ENCODE measurements at regions not wholly inside any gene's neighbourhood (a gene's known extent, or its start where the extent isn't known, plus 50 kb on each side); places are given as distances from the start of the nearest gene placed in this dataset.

- Histone ChIP-seq H2BK20ac (ENCODE audit: low read length) (no peak overlapping the region), H3K14ac (ENCODE audit: insufficient read length) (no peak overlapping the region), H3K9ac (replicated peaks in 1 of 4; ENCODE audit: extremely low read depth in 1 of 4, low read depth in 3 of 4, low read length in 3 of 4) (no peak overlapping the region), H2AK5ac (ENCODE audit: low read depth, low read length) (no peak overlapping the region), H3K18ac (ENCODE audit: extremely low read depth, low read length) (no peak overlapping the region), H3K23me2 (ENCODE audit: low read depth, low read length) (no peaks in the 10 kb centered on the region), H3K4me1 (replicated peaks in 1 of 4; ENCODE audit: control insufficient read depth in 3 of 4, insufficient read depth in 4 of 4, low read length in 3 of 4) (peaks cover 0 to 5% (median 2%) of the 10 kb centered on the region in 4 experiments; a peak in 2 of 7 replicates), H3K27ac (ENCODE audit: low read depth, low read length) (no peak overlapping the region), H3K4me3 (ENCODE audit: extremely low read depth in 1 of 4, insufficient read depth in 2 of 4, low read depth in 3 of 4, low read length in 4 of 4) (no peak overlapping the region), H4K5ac (ENCODE audit: insufficient read length, low read depth, low read length) (no peak overlapping the region), H4K20me1 (replicated peaks in 1 of 2; ENCODE audit: control insufficient read depth in 1 of 2, insufficient read depth in 2 of 2, low read length in 2 of 2) (no peaks in the 10 kb centered on the region), H3K9me3 (ENCODE audit: insufficient read depth in 2 of 2, low read depth in 1 of 2, low read length in 1 of 2) (no peaks in the 10 kb centered on the region), H3K36me3 (ENCODE audit: control insufficient read depth in 2 of 4, insufficient read depth in 4 of 4, low read length in 3 of 4) (no peaks in the 10 kb centered on the region), H2BK120ac (replicated peaks; ENCODE audit: low read depth, low read length) (no peak overlapping the region), H3K27me3 (replicated peaks in 1 of 4; ENCODE audit: control insufficient read depth in 3 of 4, extremely low read depth in 1 of 4, insufficient read depth in 3 of 4, low read length in 3 of 4) (peaks cover 0 to 7% (median 4%) of the 10 kb centered on the region in 4 experiments; a peak in 5 of 7 replicates), H3K79me1 (ENCODE audit: low read depth, low read length) (no peaks in the 10 kb centered on the region), H3K4me2 (ENCODE audit: insufficient read depth in 1 of 2, low read depth in 2 of 2, low read length in 2 of 2) (no peak overlapping the region), H3K79me2 (ENCODE audit: control insufficient read depth in 1 of 2, insufficient read depth in 2 of 2, low read length in 2 of 2) (no peaks in the 10 kb centered on the region), H3K4ac (replicated peaks; ENCODE audit: insufficient read length, low read depth, low read length) (no peak overlapping the region), H2BK12ac (ENCODE audit: low read depth, low read length) (no peak overlapping the region), H3K23ac (ENCODE audit: insufficient read length) (no peak overlapping the region), H2BK15ac (ENCODE audit: low read length) (no peak overlapping the region), H4K8ac (ENCODE audit: extremely low read depth, insufficient read depth, low read length) (no peak overlapping the region), H4K91ac (replicated peaks; ENCODE audit: insufficient read length, low read length) (no peak overlapping the region), H2BK5ac (ENCODE audit: low read depth, low read length) (no peak overlapping the region), H3K56ac (replicated peaks; ENCODE audit: insufficient read length, low read depth, low read length) (no peak overlapping the region), H2AFZ (ENCODE audit: low read length) (no peak overlapping the region)
- FAIRE-seq: no peak
- WGBS, 2 experiments (ENCODE audit: extremely low coverage in 1 of 2, insufficient coverage in 1 of 2, insufficient read length in 1 of 2, insufficient replicate concordance in 2 of 2, low coverage in 1 of 2, low lambda C conversion rate in 2 of 2, missing lambda C conversion rate in 1 of 2): 95% methylated on average over 2 of the region's 2 CpGs; no CpG with 5 or more reads in 1 of the 2 experiments
- POLR2A ChIA-PET (ENCODE audit: partially characterized antibody): no interaction called here
- CTCF ChIA-PET (ENCODE audit: partially characterized antibody): interaction anchor here (1.5 kb wide), 1 partner anchor 57 kb away, joined by 4 read pairs; no protein-coding TSS in a partner anchor
- TF ChIP-seq POU5F1 (IDR thresholded peaks at IDR 0.05; ENCODE audit: low read depth, low read length) (no peak), SIN3A (conservative IDR thresholded peaks at IDR 0.05 in 1 of 2, IDR thresholded peaks at IDR 0.05 in 1 of 2; ENCODE audit: low read depth in 1 of 2, low read length in 2 of 2) (no peak)
- no peak for DNase-seq (ENCODE audit: low read depth in 1 of 2, low spot score in 2 of 2)
Observed at GRCh38 chr5:100755435-100755834, 147.6 kb downstream of the ST8SIA4 start.

Data from H1 (cell line).